ENCODE measurements at regions not wholly inside any gene's neighbourhood (a gene's known extent, or its start where the extent isn't known, plus 50 kb on each side); places are given as distances from the start of the nearest gene placed in this dataset.
A peak's percentile ranks its signal among the peaks of the same experiment; 100 is the strongest.

DNA sequence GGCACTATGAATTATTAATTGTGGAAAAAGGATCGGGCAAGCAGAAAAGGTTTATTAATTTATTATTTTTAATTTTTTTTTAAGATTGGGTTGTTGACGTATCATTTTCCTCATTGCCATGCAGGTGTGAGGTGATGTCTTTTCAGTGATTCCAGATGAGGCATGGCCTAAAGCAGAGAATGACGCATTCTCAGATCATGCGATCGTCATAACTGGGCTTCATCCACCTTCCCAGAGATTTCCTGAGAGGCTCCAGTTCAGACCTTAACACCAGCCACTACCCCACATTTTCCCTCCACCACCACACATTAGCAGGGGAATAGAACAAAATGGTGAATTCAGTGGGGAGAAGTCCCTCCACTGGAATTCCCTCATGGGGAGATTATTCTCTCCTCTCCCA lies 518.4 kb upstream of the SPHKAP start:
- H2AFZ ChIP-seq (ENCODE audit: low read length) = no peak overlapping the region
- no peak overlapping the region for H3K9ac ChIP-seq (ENCODE audit: insufficient read depth, low read length)
- no peak overlapping the region for H3K4me2 ChIP-seq (ENCODE audit: extremely low read depth, insufficient read depth, low read length)
- no peaks in the 10 kb centered on the region for H3K4me1 ChIP-seq (ENCODE audit: control insufficient read depth, extremely low read depth, insufficient read depth, low read length)
- TF ChIP-seq EZH2 (IDR thresholded peaks at IDR 0.05; ENCODE audit: low read length, missing control alignments) = no peak
- TF ChIP-seq, protein P1, sequence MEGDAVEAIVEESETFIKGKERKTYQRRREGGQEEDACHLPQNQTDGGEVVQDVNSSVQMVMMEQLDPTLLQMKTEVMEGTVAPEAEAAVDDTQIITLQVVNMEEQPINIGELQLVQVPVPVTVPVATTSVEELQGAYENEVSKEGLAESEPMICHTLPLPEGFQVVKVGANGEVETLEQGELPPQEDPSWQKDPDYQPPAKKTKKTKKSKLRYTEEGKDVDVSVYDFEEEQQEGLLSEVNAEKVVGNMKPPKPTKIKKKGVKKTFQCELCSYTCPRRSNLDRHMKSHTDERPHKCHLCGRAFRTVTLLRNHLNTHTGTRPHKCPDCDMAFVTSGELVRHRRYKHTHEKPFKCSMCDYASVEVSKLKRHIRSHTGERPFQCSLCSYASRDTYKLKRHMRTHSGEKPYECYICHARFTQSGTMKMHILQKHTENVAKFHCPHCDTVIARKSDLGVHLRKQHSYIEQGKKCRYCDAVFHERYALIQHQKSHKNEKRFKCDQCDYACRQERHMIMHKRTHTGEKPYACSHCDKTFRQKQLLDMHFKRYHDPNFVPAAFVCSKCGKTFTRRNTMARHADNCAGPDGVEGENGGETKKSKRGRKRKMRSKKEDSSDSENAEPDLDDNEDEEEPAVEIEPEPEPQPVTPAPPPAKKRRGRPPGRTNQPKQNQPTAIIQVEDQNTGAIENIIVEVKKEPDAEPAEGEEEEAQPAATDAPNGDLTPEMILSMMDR (conservative IDR thresholded peaks at IDR 0.05 in 1 of 2, IDR thresholded peaks at IDR 0.05 in 1 of 2; ENCODE audit: low read depth in 1 of 2, low read length in 2 of 2) = no peak
- no peaks in the 10 kb centered on the region for H3K79me2 ChIP-seq (ENCODE audit: control insufficient read depth, insufficient read depth, low read length)
- no peak overlapping the region for H3K4me3 ChIP-seq (replicated peaks in 1 of 4; ENCODE audit: control extremely low read depth in 1 of 4, insufficient read depth in 1 of 4, low read depth in 3 of 4, low read length in 4 of 4)
- no peaks in the 10 kb centered on the region for H3K36me3 ChIP-seq (ENCODE audit: control insufficient read depth, insufficient read depth, low read length)
- no peaks in the 10 kb centered on the region for H4K20me1 ChIP-seq (ENCODE audit: control insufficient read depth, extremely low read depth, insufficient read depth, low read length)
- DNase-seq (ENCODE audit: low read depth in 2 of 2) = no peak
- no peaks in the 10 kb centered on the region for H3K27me3 ChIP-seq (ENCODE audit: control insufficient read depth, insufficient read depth, low read length)
- no peaks in the 10 kb centered on the region for H3K9me3 ChIP-seq (ENCODE audit: control insufficient read depth, insufficient read depth, low read depth, low read length)
- H3K27ac ChIP-seq (ENCODE audit: insufficient read depth, low read length) = no peak overlapping the region

DNA sequence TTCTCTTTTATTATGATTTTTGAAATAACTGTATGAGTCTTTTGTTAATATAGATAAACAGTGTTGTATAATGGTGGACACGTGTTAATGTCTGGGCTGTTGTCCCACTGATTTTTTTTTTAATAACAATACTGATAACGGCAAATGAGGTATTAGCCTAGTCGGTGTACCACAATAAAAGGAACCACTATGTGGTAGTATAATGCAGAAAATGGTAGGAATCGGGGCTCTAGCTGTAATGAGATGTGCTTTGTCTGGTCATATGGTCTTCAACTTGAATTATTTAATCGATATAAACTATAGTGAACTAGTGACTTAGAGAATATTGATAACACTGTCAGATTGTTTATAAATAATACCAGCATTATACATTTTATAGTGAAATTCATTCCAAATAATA lies 517.9 kb upstream of the SPHKAP start:
- DNase-seq (ENCODE audit: low read depth in 2 of 2) = peak; percentile 25 to 74

DNA sequence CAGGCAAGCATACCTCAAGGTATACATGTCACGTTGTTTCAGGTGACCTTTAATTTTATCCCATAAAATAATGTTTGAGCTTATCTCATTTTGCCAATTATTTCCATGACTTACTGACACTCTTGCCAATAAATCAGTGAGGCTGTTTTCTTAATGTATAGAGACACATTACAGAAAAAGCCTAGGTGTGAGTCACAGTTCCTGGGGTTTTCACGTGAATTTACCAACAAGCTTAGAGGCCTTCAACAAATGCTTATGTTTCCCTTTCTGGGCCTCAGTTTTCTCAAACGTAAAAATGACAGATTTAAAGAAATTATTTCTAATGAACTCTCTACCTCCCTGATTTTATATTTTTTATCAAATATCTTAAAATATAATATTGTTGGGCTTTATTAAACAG lies 517.5 kb upstream of the SPHKAP start:
- H3K9me3 ChIP-seq (ENCODE audit: control insufficient read depth, insufficient read depth, low read depth, low read length) = no peaks in the 10 kb centered on the region
- H3K4me1 ChIP-seq (ENCODE audit: control insufficient read depth, extremely low read depth, insufficient read depth, low read length) = no peaks in the 10 kb centered on the region
- DNase-seq (ENCODE audit: low read depth in 2 of 2) = no peak
- no peak overlapping the region for H2AFZ ChIP-seq (ENCODE audit: low read length)
- H3K27ac ChIP-seq (ENCODE audit: insufficient read depth, low read length) = no peak overlapping the region
- H3K79me2 ChIP-seq (ENCODE audit: control insufficient read depth, insufficient read depth, low read length) = no peaks in the 10 kb centered on the region
- no peak overlapping the region for H3K9ac ChIP-seq (ENCODE audit: insufficient read depth, low read length)
- H4K20me1 ChIP-seq (ENCODE audit: control insufficient read depth, extremely low read depth, insufficient read depth, low read length) = no peaks in the 10 kb centered on the region
- no peak overlapping the region for H3K4me2 ChIP-seq (ENCODE audit: extremely low read depth, insufficient read depth, low read length)
- no peak overlapping the region for H3K4me3 ChIP-seq (replicated peaks in 1 of 4; ENCODE audit: control extremely low read depth in 1 of 4, insufficient read depth in 1 of 4, low read depth in 3 of 4, low read length in 4 of 4)
- TF ChIP-seq, protein P1 (conservative IDR thresholded peaks at IDR 0.05 in 1 of 2, IDR thresholded peaks at IDR 0.05 in 1 of 2; ENCODE audit: low read depth in 1 of 2, low read length in 2 of 2) = no peak
- TF ChIP-seq EZH2 (IDR thresholded peaks at IDR 0.05; ENCODE audit: low read length, missing control alignments) = no peak
- no peaks in the 10 kb centered on the region for H3K36me3 ChIP-seq (ENCODE audit: control insufficient read depth, insufficient read depth, low read length)
- H3K27me3 ChIP-seq (ENCODE audit: control insufficient read depth, insufficient read depth, low read length) = no peaks in the 10 kb centered on the region

More for the DNA sequence above, 517.9 kb upstream of the SPHKAP start:
- Histone ChIP-seq H3K79me2 (ENCODE audit: control insufficient read depth, insufficient read depth, low read length) (no peaks in the 10 kb centered on the region), H3K27ac (ENCODE audit: insufficient read depth, low read length) (no peak overlapping the region), H3K4me3 (replicated peaks in 1 of 4; ENCODE audit: control extremely low read depth in 1 of 4, insufficient read depth in 1 of 4, low read depth in 3 of 4, low read length in 4 of 4) (no peak overlapping the region), H2AFZ (ENCODE audit: low read length) (no peak overlapping the region), H4K20me1 (ENCODE audit: control insufficient read depth, extremely low read depth, insufficient read depth, low read length) (no peaks in the 10 kb centered on the region), H3K9ac (ENCODE audit: insufficient read depth, low read length) (no peak overlapping the region), H3K4me2 (ENCODE audit: extremely low read depth, insufficient read depth, low read length) (no peak overlapping the region), H3K4me1 (ENCODE audit: control insufficient read depth, extremely low read depth, insufficient read depth, low read length) (no peaks in the 10 kb centered on the region), H3K9me3 (ENCODE audit: control insufficient read depth, insufficient read depth, low read depth, low read length) (no peaks in the 10 kb centered on the region), H3K36me3 (ENCODE audit: control insufficient read depth, insufficient read depth, low read length) (no peaks in the 10 kb centered on the region), H3K27me3 (ENCODE audit: control insufficient read depth, insufficient read depth, low read length) (no peaks in the 10 kb centered on the region)
- no peak for TF ChIP-seq EZH2 (IDR thresholded peaks at IDR 0.05; ENCODE audit: low read length, missing control alignments)
- TF ChIP-seq, protein P1 (conservative IDR thresholded peaks at IDR 0.05 in 1 of 2, IDR thresholded peaks at IDR 0.05 in 1 of 2; ENCODE audit: low read depth in 1 of 2, low read length in 2 of 2) = peak in 1 of 2 donors; percentile 41
